IMR-90 (cell line): ENCODE measurements at regions not wholly inside any gene's neighbourhood (a gene's known extent, or its start where the extent isn't known, plus 50 kb on each side); places are given as distances from the start of the nearest gene placed in this dataset.

Experiments used
- ATAC-seq: fragments of 200-7000 bp; cut with Tn5 transposase; 2 replicates; pipeline ENCODE4 v1.9.1; 2020; ENCODE audit warnings: low read depth, mild to moderate bottlenecking, moderate library complexity
- BruUV-seq: library from RNA; stranded (reverse); fragments of 400-500 nt; replicated peaks from 2 replicates; lab custom pipeline; 2021; lab: Mats Ljungman, UMichigan
- CTCF ChIA-PET: fragments of 300-600 bp; formaldehyde crosslinking; extraction: SDS; loops from one replicate; lab custom pipeline; 2021; ENCODE audit warnings: antibody characterized with exemption; lab: Yijun Ruan, JAX
- POLR2A ChIA-PET: fragments of 300-600 bp; sonication (Branson Sonifier 250); formaldehyde crosslinking; loops from one replicate; lab custom pipeline; 2022; ENCODE audit warnings: antibody characterized with exemption; ENCODE audit not compliant: unreplicated experiment; lab: Charles Lee
- DNase-seq: peaks from one replicate; pipeline ENCODE4 v3.0.0; 2013
- H2AFZ ChIP-seq: replicated peaks from 2 replicates; pipeline ENCODE3; 2013; ENCODE audit warnings: low read length, mild to moderate bottlenecking; ENCODE audit not compliant: poor library complexity
- H2AK5ac ChIP-seq: 2 replicates; pipeline ENCODE4 v1.6.1; 2013; ENCODE audit warnings: low read depth, low read length, inconsistent platforms
- H2AK9ac ChIP-seq: replicated peaks from 2 replicates; pipeline ENCODE3; 2013; ENCODE audit warnings: mild to moderate bottlenecking, low read depth, low read length, moderate library complexity; ENCODE audit not compliant: poor library complexity
- H2BK120ac ChIP-seq: 2 replicates; pipeline ENCODE4 v1.6.1; 2013; ENCODE audit warnings: low read depth, low read length, inconsistent platforms
- H2BK15ac ChIP-seq: 3 replicates; pipeline ENCODE4 v1.6.1; 2013; ENCODE audit warnings: low read depth, low read length, inconsistent platforms
- H2BK20ac ChIP-seq: 2 replicates; pipeline ENCODE4 v1.6.1; 2013; ENCODE audit warnings: low read depth, mild to moderate bottlenecking, inconsistent platforms, low read length, moderate library complexity
- H2BK5ac ChIP-seq: 2 replicates; pipeline ENCODE4 v1.6.1; 2013; ENCODE audit warnings: mild to moderate bottlenecking, low read depth, low read length, inconsistent platforms; ENCODE audit not compliant: poor library complexity, severe bottlenecking
- H3K14ac ChIP-seq: replicated peaks from 2 replicates; pipeline ENCODE4 v1.6.1; 2013; ENCODE audit warnings: low read depth, low read length, inconsistent platforms
- H3K18ac ChIP-seq: 2 replicates; pipeline ENCODE4 v1.6.1; 2013; ENCODE audit warnings: low read depth, low read length, control low read depth
- H3K23ac ChIP-seq: 2 replicates; pipeline ENCODE4 v1.6.1; 2013; ENCODE audit warnings: low read depth, low read length, inconsistent platforms
- H3K27ac ChIP-seq: 2 replicates; pipeline ENCODE4 v1.5.1; 2013; ENCODE audit warnings: mild to moderate bottlenecking, control low read depth, low read length; ENCODE audit not compliant: insufficient read depth
- H3K27me3 ChIP-seq: 2 replicates; pipeline ENCODE4 v1.6.1; 2013; ENCODE audit warnings: low read length; ENCODE audit not compliant: control insufficient read depth, insufficient read depth
- H3K36me3 ChIP-seq: 2 replicates; pipeline ENCODE4 v1.6.1; 2013; ENCODE audit warnings: low read length, mixed read lengths; ENCODE audit not compliant: control insufficient read depth, insufficient read depth
- H3K4ac ChIP-seq: 2 replicates; pipeline ENCODE4 v1.6.1; 2013; ENCODE audit warnings: low read depth, low read length, inconsistent platforms
- H3K4me1 ChIP-seq: 2 replicates; pipeline ENCODE4 v1.6.1; 2013; ENCODE audit warnings: low read length, mixed read lengths; ENCODE audit not compliant: control insufficient read depth, insufficient read depth
- H3K4me2 ChIP-seq: 2 replicates; pipeline ENCODE4 v1.6.1; 2013; ENCODE audit warnings: low read depth, mild to moderate bottlenecking, control low read depth, low read length, moderate library complexity
- H3K4me3 ChIP-seq: 2 replicates; pipeline ENCODE4 v1.5.1; 2013; ENCODE audit warnings: low read depth, mild to moderate bottlenecking, control low read depth, low read length, moderate library complexity; ENCODE audit not compliant: insufficient read depth
- H3K56ac ChIP-seq: 2 replicates; pipeline ENCODE4 v1.6.1; 2013; ENCODE audit warnings: low read length, inconsistent platforms; ENCODE audit not compliant: insufficient read depth; ENCODE audit errors: extremely low read depth
- H3K79me1 ChIP-seq, 2 experiments: 2 replicates each; pipeline ENCODE4 v1.6.1; 2013; ENCODE audit warnings: low read length in 2 of 2, inconsistent platforms in 1 of 2, low read depth in 1 of 2
- H3K9ac ChIP-seq: 2 replicates; pipeline ENCODE4 v1.6.1; 2013; ENCODE audit warnings: low read depth, low read length, control low read depth
- H3K9me1 ChIP-seq: 2 replicates; pipeline ENCODE4 v1.6.1; 2013; ENCODE audit warnings: low read length, inconsistent platforms; ENCODE audit not compliant: insufficient read depth
- H3K9me3 ChIP-seq: 2 replicates; pipeline ENCODE4 v1.6.1; 2013; ENCODE audit warnings: low read length; ENCODE audit not compliant: control insufficient read depth, insufficient read depth
- H4K20me1 ChIP-seq: 2 replicates; pipeline ENCODE4 v1.6.1; 2013; ENCODE audit warnings: low read length, inconsistent platforms; ENCODE audit not compliant: insufficient read depth
- H4K5ac ChIP-seq: 2 replicates; pipeline ENCODE4 v1.6.1; 2013; ENCODE audit warnings: mild to moderate bottlenecking, low read depth, low read length, control low read depth
- H4K8ac ChIP-seq, 2 experiments: 2 replicates each; pipeline ENCODE4 v1.6.1; 2013; ENCODE audit warnings: low read depth in 2 of 2, low read length in 2 of 2, control low read depth in 1 of 2, inconsistent platforms in 1 of 2
- H4K91ac ChIP-seq: 2 replicates; pipeline ENCODE4 v1.6.1; 2013; ENCODE audit warnings: low read depth, low read length, inconsistent platforms; ENCODE audit not compliant: insufficient read depth
- CHD1 ChIP-seq: IDR thresholded peaks from 2 replicates; pipeline ENCODE4 v1.6.1; 2012; ENCODE audit warnings: low read depth, low read length, improper control_type of control experiment
- NFE2L2 ChIP-seq: fragments of 150-350 bp; IDR thresholded peaks from 2 replicates; pipeline ENCODE4 v1.6.1; 2016; ENCODE audit warnings: low read depth, mild to moderate bottlenecking, low read length
- POLR2A ChIP-seq: IDR thresholded peaks from 2 replicates; pipeline ENCODE4 v1.6.1; 2012; ENCODE audit warnings: mild to moderate bottlenecking, low read depth, low read length
- RFX5 ChIP-seq: IDR thresholded peaks from 2 replicates; pipeline ENCODE4 v1.8.0; 2012; ENCODE audit warnings: low read depth, mild to moderate bottlenecking, low read length, moderate library complexity
- SMC3 ChIP-seq: fragments of 150-350 bp; IDR thresholded peaks from 2 replicates; pipeline ENCODE4 v1.6.1; 2016; ENCODE audit warnings: low read depth, mild to moderate bottlenecking, antibody characterized with exemption, low read length, moderate library complexity
- WGBS, 2 experiments: methylation state at CpG; one replicate each; pipeline versions ENCODE4 v1.1.5 to v1.1.7; 2013; ENCODE audit warnings: missing lambda C conversion rate in 2 of 2; ENCODE audit not compliant: insufficient read length in 1 of 2; ENCODE audit errors: extremely low coverage in 2 of 2; 5-methylcytosine and 5-hydroxymethylcytosine counted together
- dilution Hi-C: fragments of 300-500 bp; cut with HindIII; formaldehyde crosslinking; loops from one replicate; pipeline ENCODE4 v1.14.3; 2018; ENCODE audit warnings: low sequenced_read_pairs; ENCODE audit not compliant: unreplicated experiment
- in situ Hi-C: fragments of 300-500 bp; cut with MboI; formaldehyde crosslinking; loops from 3 replicates; pipeline ENCODE4 v1.14.3; 2019; ENCODE audit warnings: low sequenced_read_pairs, inconsistent platforms, mixed read lengths
- intact Hi-C: fragments of 100-400 bp; cut with micrococcal nuclease; formaldehyde crosslinking; loops from 2 replicates; pipeline ENCODE4 v1.10.0; 2022
- TF ChIP-seq, protein P1 (sequence below): conservative IDR thresholded peaks from 2 replicates; pipeline ENCODE4 v1.5.1; 2012; ENCODE audit warnings: mild to moderate bottlenecking, low read depth, low read length, improper control_type of control experiment
- TF ChIP-seq, protein P2 (sequence below): fragments of 150-350 bp; IDR thresholded peaks from 2 replicates; pipeline ENCODE4 v1.6.1; 2017; ENCODE audit warnings: mild to moderate bottlenecking, antibody characterized with exemption, low read length, low read depth

- POLR2A ChIA-PET, result no interaction called here
Observed at GRCh38 chr17:51397361-51398127, 137.2 kb downstream of the UTP18 start.

More at GRCh38 chr17:51397361-51398127, 137.2 kb downstream of the UTP18 start:
- CTCF ChIA-PET, result no interaction called here
- Histone ChIP-seq H2BK20ac (no peak overlapping the region), H3K27ac (no peak overlapping the region), H3K27me3 (no peaks in the 10 kb centered on the region), H4K91ac (no peak overlapping the region), H2BK15ac (no peak overlapping the region), H2AK9ac (no peak overlapping the region), H3K18ac (no peak overlapping the region), H3K56ac (no peak overlapping the region), H3K79me1 (no peaks in the 10 kb centered on the region), H2BK5ac (no peak overlapping the region), H2BK120ac (no peak overlapping the region), H3K9me3 (no peaks in the 10 kb centered on the region; the same call in 1 of the 2 replicates), H2AK5ac (no peak overlapping the region), H3K23ac (no peak overlapping the region), H3K9me1 (no peaks in the 10 kb centered on the region), H3K9ac (no peak overlapping the region), H4K5ac (no peak overlapping the region), H3K4me1 (no peaks in the 10 kb centered on the region), H4K20me1 (no peaks in the 10 kb centered on the region), H3K4me3 (no peak overlapping the region), H3K36me3 (no peaks in the 10 kb centered on the region), H3K4ac (no peak overlapping the region), H2AFZ (no peak overlapping the region), H3K4me2 (no peak overlapping the region), H4K8ac (no peak overlapping the region), H3K14ac (no peak overlapping the region)
- no TSS peak for BruUV-seq
- no peak for TF ChIP-seq RFX5
- TF ChIP-seq POLR2A, result no peak
- TF ChIP-seq, protein P1, sequence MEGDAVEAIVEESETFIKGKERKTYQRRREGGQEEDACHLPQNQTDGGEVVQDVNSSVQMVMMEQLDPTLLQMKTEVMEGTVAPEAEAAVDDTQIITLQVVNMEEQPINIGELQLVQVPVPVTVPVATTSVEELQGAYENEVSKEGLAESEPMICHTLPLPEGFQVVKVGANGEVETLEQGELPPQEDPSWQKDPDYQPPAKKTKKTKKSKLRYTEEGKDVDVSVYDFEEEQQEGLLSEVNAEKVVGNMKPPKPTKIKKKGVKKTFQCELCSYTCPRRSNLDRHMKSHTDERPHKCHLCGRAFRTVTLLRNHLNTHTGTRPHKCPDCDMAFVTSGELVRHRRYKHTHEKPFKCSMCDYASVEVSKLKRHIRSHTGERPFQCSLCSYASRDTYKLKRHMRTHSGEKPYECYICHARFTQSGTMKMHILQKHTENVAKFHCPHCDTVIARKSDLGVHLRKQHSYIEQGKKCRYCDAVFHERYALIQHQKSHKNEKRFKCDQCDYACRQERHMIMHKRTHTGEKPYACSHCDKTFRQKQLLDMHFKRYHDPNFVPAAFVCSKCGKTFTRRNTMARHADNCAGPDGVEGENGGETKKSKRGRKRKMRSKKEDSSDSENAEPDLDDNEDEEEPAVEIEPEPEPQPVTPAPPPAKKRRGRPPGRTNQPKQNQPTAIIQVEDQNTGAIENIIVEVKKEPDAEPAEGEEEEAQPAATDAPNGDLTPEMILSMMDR, result no peak
- TF ChIP-seq NFE2L2, result no peak
- TF ChIP-seq, protein P2, sequence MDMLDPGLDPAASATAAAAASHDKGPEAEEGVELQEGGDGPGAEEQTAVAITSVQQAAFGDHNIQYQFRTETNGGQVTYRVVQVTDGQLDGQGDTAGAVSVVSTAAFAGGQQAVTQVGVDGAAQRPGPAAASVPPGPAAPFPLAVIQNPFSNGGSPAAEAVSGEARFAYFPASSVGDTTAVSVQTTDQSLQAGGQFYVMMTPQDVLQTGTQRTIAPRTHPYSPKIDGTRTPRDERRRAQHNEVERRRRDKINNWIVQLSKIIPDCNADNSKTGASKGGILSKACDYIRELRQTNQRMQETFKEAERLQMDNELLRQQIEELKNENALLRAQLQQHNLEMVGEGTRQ, result no peak
- no peak for TF ChIP-seq SMC3
- TF ChIP-seq CHD1, result no peak
- ATAC-seq (no peak), DNase-seq (peak; percentile 45)
- no CpG with 5 or more reads among the region's 8 CpGs for WGBS, 2 experiments
- in situ Hi-C loops (no loop called here), intact Hi-C loops (no loop called here), dilution Hi-C loops (no loop called here)
